GM23338 (cell line): ENCODE measurements at regions not wholly inside any gene's neighbourhood (a gene's known extent, or its start where the extent isn't known, plus 50 kb on each side); places are given as distances from the start of the nearest gene placed in this dataset.

Experiments used
- ATAC-seq: fragments of 200-7000 bp; cut with Tn5 transposase; 3 replicates; pipeline ENCODE4 v1.9.1; 2020
- DNase-seq: peaks from one replicate; pipeline ENCODE4 v3.0.0-alpha.2; 2015; ENCODE audit warnings: low spot score
- H2AFZ ChIP-seq: fragments of 200-600 bp; sonication (generic); 2 replicates; pipeline ENCODE4 v1.8.0; 2016; ENCODE audit warnings: antibody characterized with exemption, mild to moderate bottlenecking, moderate library complexity
- H3F3A ChIP-seq: fragments of 200-600 bp; sonication (generic); replicated peaks from 2 replicates; pipeline ENCODE4 v1.8.0; 2017; ENCODE audit warnings: antibody characterized with exemption, mixed run types, low read depth
- H3K27ac ChIP-seq: fragments of 200-600 bp; sonication (generic); 2 replicates; pipeline ENCODE4 v1.6.1; 2016; ENCODE audit warnings: low read depth
- H3K27me3 ChIP-seq: fragments of 200-600 bp; sonication (generic); 2 replicates; pipeline ENCODE4 v1.8.0; 2016; ENCODE audit warnings: mild to moderate bottlenecking, mixed run types, moderate library complexity; ENCODE audit not compliant: insufficient read depth
- H3K36me3 ChIP-seq: fragments of 200-600 bp; sonication (generic); 2 replicates; pipeline ENCODE4 v1.8.0; 2016; ENCODE audit warnings: mild to moderate bottlenecking; ENCODE audit not compliant: insufficient read depth
- H3K4me1 ChIP-seq: fragments of 200-600 bp; sonication (generic); 2 replicates; pipeline ENCODE4 v1.8.0; 2016; ENCODE audit warnings: mild to moderate bottlenecking, moderate library complexity; ENCODE audit not compliant: insufficient read depth
- H3K4me2 ChIP-seq: fragments of 200-600 bp; sonication (generic); 2 replicates; pipeline ENCODE4 v1.7.1; 2017; ENCODE audit warnings: mixed run types
- H3K4me3 ChIP-seq: fragments of 200-600 bp; sonication (generic); 2 replicates; pipeline ENCODE4 v1.6.1; 2016; ENCODE audit warnings: mixed run types
- H3K79me2 ChIP-seq: fragments of 200-600 bp; sonication (generic); replicated peaks from 2 replicates; pipeline ENCODE4 v1.8.0; 2017; ENCODE audit warnings: mild to moderate bottlenecking; ENCODE audit not compliant: insufficient read depth
- H3K9me2 ChIP-seq: fragments of 200-600 bp; sonication (generic); 2 replicates; pipeline ENCODE4 v1.8.0; 2017; ENCODE audit not compliant: insufficient read depth
- H4K20me1 ChIP-seq: fragments of 200-600 bp; sonication (generic); replicated peaks from 2 replicates; pipeline ENCODE4 v1.8.0; 2017; ENCODE audit warnings: mild to moderate bottlenecking; ENCODE audit not compliant: insufficient read depth
- H3K27ac Mint-ChIP-seq: 2 replicates; pipeline ENCODE4 v1.8.0; 2020; ENCODE audit warnings: inconsistent platforms, mild to moderate bottlenecking, moderate library complexity, mixed read lengths
- H3K27me3 Mint-ChIP-seq: 3 replicates; pipeline ENCODE4 v1.8.0; 2022; ENCODE audit warnings: low read depth, mild to moderate bottlenecking, moderate library complexity, mixed read lengths, inconsistent platforms; ENCODE audit not compliant: insufficient read depth, poor library complexity
- H3K36me3 Mint-ChIP-seq: 3 replicates; pipeline ENCODE4 v1.8.0; 2021; ENCODE audit warnings: low read depth, mild to moderate bottlenecking, inconsistent platforms, moderate library complexity, mixed read lengths
- H3K4me1 Mint-ChIP-seq: 3 replicates; pipeline ENCODE4 v1.8.0; 2020; ENCODE audit warnings: mild to moderate bottlenecking, inconsistent platforms, mixed read lengths
- H3K4me3 Mint-ChIP-seq: 3 replicates; pipeline ENCODE4 v1.8.0; 2021; ENCODE audit warnings: moderate library complexity, mild to moderate bottlenecking, inconsistent platforms, mixed read lengths
- H3K9me3 Mint-ChIP-seq: 3 replicates; pipeline ENCODE4 v1.8.0; 2020; ENCODE audit warnings: moderate library complexity, mild to moderate bottlenecking, inconsistent platforms, mixed read lengths
- CREB1 ChIP-seq: fragments of 250-450 bp; sonication (Bioruptor Pico); IDR thresholded peaks from 2 replicates; pipeline ENCODE4 v1.5.0; 2020; ENCODE audit warnings: low read depth, mild to moderate bottlenecking, moderate library complexity
- CTCF ChIP-seq, 2 experiments: fragments of 200-600 bp in 1 of 2; sonication (generic) in 1 of 2; conservative IDR thresholded peaks; 2 replicates each; pipeline versions ENCODE4 v1.5.1 to v1.6.1; 2016 to 2017; ENCODE audit warnings: antibody characterized with exemption in 2 of 2, low read depth in 2 of 2, mild to moderate bottlenecking in 2 of 2, moderate library complexity in 1 of 2
- ETS1 ChIP-seq: IDR thresholded peaks from 2 replicates; pipeline ENCODE4 v1.6.1; 2016; ENCODE audit warnings: antibody characterized with exemption
- EZH2 ChIP-seq: fragments of 200-600 bp; sonication (generic); IDR thresholded peaks from one replicate; pipeline ENCODE4 v1.8.0; 2017; ENCODE audit warnings: antibody characterized with exemption, mild to moderate bottlenecking, low read depth; ENCODE audit not compliant: unreplicated experiment
- EZH2phosphoT487 ChIP-seq: fragments of 200-600 bp; sonication (generic); IDR thresholded peaks from one replicate; pipeline ENCODE4 v1.8.1; 2018; ENCODE audit warnings: antibody characterized with exemption; ENCODE audit not compliant: unreplicated experiment
- JUNB ChIP-seq: IDR thresholded peaks from one replicate; pipeline ENCODE4 v1.6.1; 2016; ENCODE audit warnings: antibody characterized with exemption; ENCODE audit not compliant: unreplicated experiment
- NANOG ChIP-seq: IDR thresholded peaks from 2 replicates; pipeline ENCODE4 v1.6.1; 2016; ENCODE audit warnings: antibody characterized with exemption, borderline replicate concordance
- POLR2AphosphoS5 ChIP-seq: IDR thresholded peaks from 2 replicates; pipeline ENCODE4 v1.6.1; 2016; ENCODE audit warnings: antibody characterized with exemption, low read depth
- REST ChIP-seq: IDR thresholded peaks from one replicate; pipeline ENCODE4 v1.6.1; 2018; ENCODE audit warnings: antibody characterized with exemption; ENCODE audit not compliant: unreplicated experiment
- STAT1 ChIP-seq: IDR thresholded peaks from one replicate; pipeline ENCODE4 v1.6.1; 2016; ENCODE audit warnings: antibody characterized with exemption; ENCODE audit not compliant: unreplicated experiment
- ZNF114 ChIP-seq: fragments of 250-450 bp; sonication (Bioruptor Pico); IDR thresholded peaks from 2 replicates; pipeline ENCODE4 v1.5.0; 2020; ENCODE audit warnings: mild to moderate bottlenecking, moderate library complexity
- ZNF331 ChIP-seq: fragments of 250-450 bp; sonication (Bioruptor Pico); IDR thresholded peaks from 2 replicates; pipeline ENCODE4 v1.5.0; 2020; ENCODE audit warnings: low read depth, mild to moderate bottlenecking, moderate library complexity

- no peak overlapping the region for H3K27ac Mint-ChIP-seq
- H3K79me2 ChIP-seq = no peaks in the 10 kb centered on the region
- H3K4me2 ChIP-seq = no peak overlapping the region
- H3K9me3 Mint-ChIP-seq = no peaks in the 10 kb centered on the region
- no peak overlapping the region for H3K27ac ChIP-seq
- H3K4me3 Mint-ChIP-seq = no peak overlapping the region
- no peaks in the 10 kb centered on the region for H3K36me3 ChIP-seq
- no peaks in the 10 kb centered on the region; the same call in 1 of the 3 replicates for H3K4me1 Mint-ChIP-seq
- no peak overlapping the region for H2AFZ ChIP-seq
- H3K27me3 Mint-ChIP-seq = peaks cover 4% of the 10 kb centered on the region
- ATAC-seq (no peak), DNase-seq (no peak)
- no peaks in the 10 kb centered on the region for H3K36me3 Mint-ChIP-seq
- no peaks in the 10 kb centered on the region for H4K20me1 ChIP-seq
- no peaks in the 10 kb centered on the region for H3K4me1 ChIP-seq
- no peaks in the 10 kb centered on the region for H3K27me3 ChIP-seq
- H3K4me3 ChIP-seq = no peak overlapping the region
- TF ChIP-seq JUNB = no peak
- TF ChIP-seq CREB1 = no peak
- H3F3A ChIP-seq = no peaks in the 10 kb centered on the region
- no peaks in the 10 kb centered on the region for H3K9me2 ChIP-seq
Measured at GRCh38 chr5:133884569-133885311, 83.7 kb downstream of the C5orf15 start.

- H3K4me1 Mint-ChIP-seq = no peaks in the 10 kb centered on the region; the same call in 1 of the 3 replicates
- H3K27ac Mint-ChIP-seq = no peak overlapping the region
- no peaks in the 10 kb centered on the region for H3K27me3 ChIP-seq
Measured at GRCh38 chr5:133883916-133884315, 84.5 kb downstream of the C5orf15 start.

GRCh38 chr5:133882846-133883245, 85.6 kb downstream of the C5orf15 start:
- H3K36me3 Mint-ChIP-seq = no peaks in the 10 kb centered on the region
- ATAC-seq (no peak), DNase-seq (no peak)
- Histone ChIP-seq H2AFZ (no peak overlapping the region), H3F3A (no peaks in the 10 kb centered on the region), H3K4me3 (no peak overlapping the region), H3K4me1 (peaks cover 6% of the 10 kb centered on the region; the same call in 1 of the 2 replicates), H3K4me2 (no peak overlapping the region), H3K36me3 (no peaks in the 10 kb centered on the region), H3K9me2 (0 out of 2 replicates have a peak, but pooled peaks cover 3% of the 10 kb centered on the region), H4K20me1 (no peaks in the 10 kb centered on the region), H3K79me2 (no peaks in the 10 kb centered on the region), H3K27ac (no peak overlapping the region), H3K27me3 (no peaks in the 10 kb centered on the region)
- H3K4me1 Mint-ChIP-seq = peaks cover 2% of the 10 kb centered on the region
- H3K9me3 Mint-ChIP-seq = no peaks in the 10 kb centered on the region
- no peak overlapping the region for H3K4me3 Mint-ChIP-seq
- H3K27ac Mint-ChIP-seq = no peak overlapping the region
- H3K27me3 Mint-ChIP-seq = peaks cover 4% of the 10 kb centered on the region
- no peak for TF ChIP-seq CTCF (conservative IDR thresholded peaks at IDR 0.05; ENCODE audit: low read depth in 2 of 2)
- no peak for TF ChIP-seq EZH2phosphoT487
- TF ChIP-seq POLR2AphosphoS5 = no peak
- no peak for TF ChIP-seq JUNB
- no peak for TF ChIP-seq ETS1
- no peak for TF ChIP-seq REST
- no peak for TF ChIP-seq EZH2
- TF ChIP-seq ZNF114 = no peak
- no peak for TF ChIP-seq ZNF331 (CRISPR knock-in tag)
- TF ChIP-seq NANOG = no peak
- TF ChIP-seq STAT1 = no peak

More at GRCh38 chr5:133883916-133884315, 84.5 kb downstream of the C5orf15 start:
- Histone ChIP-seq H2AFZ (no peak overlapping the region), H3K4me1 (no peaks in the 10 kb centered on the region), H3K79me2 (no peaks in the 10 kb centered on the region), H3K36me3 (no peaks in the 10 kb centered on the region), H3K27ac (no peak overlapping the region), H3K4me3 (no peak overlapping the region), H4K20me1 (no peaks in the 10 kb centered on the region), H3K4me2 (no peak overlapping the region), H3K9me2 (0 out of 2 replicates have a peak, but pooled peaks cover under 1% of the 10 kb centered on the region), H3F3A (no peaks in the 10 kb centered on the region)
- no peak overlapping the region for H3K4me3 Mint-ChIP-seq
- ATAC-seq = no peak
- H3K36me3 Mint-ChIP-seq = no peaks in the 10 kb centered on the region
- no peak for TF ChIP-seq CREB1
- DNase-seq = no peak
- H3K27me3 Mint-ChIP-seq = peaks cover 4% of the 10 kb centered on the region
- no peaks in the 10 kb centered on the region for H3K9me3 Mint-ChIP-seq
